HCT116 (cell line): ENCODE measurements at regions not wholly inside any gene's neighbourhood (a gene's known extent, or its start where the extent isn't known, plus 50 kb on each side); places are given as distances from the start of the nearest gene placed in this dataset.

Experiments used
- CTCF ChIP-seq, 3 experiments: fragments of 200-600 bp in 1 of 3; sonication (generic) in 1 of 3; IDR thresholded peaks in 2 of 3; conservative IDR thresholded peaks in 1 of 3; 2 replicates each; pipeline ENCODE4 v1.5.1; 2012 to 2017; ENCODE audit warnings: low read depth in 2 of 3, low read length in 2 of 3, antibody characterized with exemption in 1 of 3, borderline replicate concordance in 1 of 3, control low read depth in 1 of 3, mild to moderate bottlenecking in 1 of 3, mixed read lengths in 1 of 3, mixed run types in 1 of 3, moderate library complexity in 1 of 3; ENCODE audit not compliant: insufficient read depth in 1 of 3
- EZH2 ChIP-seq: fragments of 200-600 bp; sonication (generic); IDR thresholded peaks from 2 replicates; pipeline ENCODE4 v1.6.1; 2017; ENCODE audit warnings: antibody characterized with exemption, mixed run types
- EZH2phosphoT487 ChIP-seq: fragments of 200-600 bp; IDR thresholded peaks from 2 replicates; pipeline ENCODE4 v1.6.1; 2018; ENCODE audit warnings: antibody characterized with exemption, borderline replicate concordance
- POLR2A ChIP-seq: IDR thresholded peaks from 2 replicates; pipeline ENCODE4 v1.7.0; 2011; ENCODE audit warnings: borderline replicate concordance; ENCODE audit not compliant: insufficient read depth, insufficient read length; ENCODE audit errors: extremely low read depth
- POLR2AphosphoS5 ChIP-seq: IDR thresholded peaks from 2 replicates; pipeline ENCODE4 v1.6.1; 2011; ENCODE audit warnings: mild to moderate bottlenecking, low read depth, low read length, moderate library complexity
- SIN3A ChIP-seq: IDR thresholded peaks from 2 replicates; pipeline ENCODE4 v1.6.1; 2012; ENCODE audit warnings: low read depth
- SRF ChIP-seq: IDR thresholded peaks from 2 replicates; pipeline ENCODE4 v1.6.1; 2012; ENCODE audit warnings: low read depth

GRCh38 chr2:212854771-212855170 lies 296.6 kb downstream of the IKZF2 start:
- TF ChIP-seq CTCF (IDR thresholded peaks at IDR 0.05 in 2 of 3, conservative IDR thresholded peaks at IDR 0.05 in 1 of 3; ENCODE audit: borderline replicate concordance in 1 of 3, insufficient read depth in 1 of 3, low read depth in 2 of 3, low read length in 2 of 3) (no peak), POLR2AphosphoS5 (no peak), SIN3A (no peak), POLR2A (no peak), EZH2 (no peak), EZH2phosphoT487 (no peak), SRF (no peak)
